HCT116 (cell line): ENCODE measurements at regions not wholly inside any gene's neighbourhood (a gene's known extent, or its start where the extent isn't known, plus 50 kb on each side); places are given as distances from the start of the nearest gene placed in this dataset.
"Not testable (repeated sequence)": the region's sequence is repeated elsewhere in the genome, so short reads cannot be mapped to it uniquely, and the experiment has no call there.

ENCODE experiments used
- ATAC-seq: fragments of 200-7000 bp; cut with Tn5 transposase; 2 replicates; pipeline ENCODE4 v1.9.1; 2020; ENCODE audit warnings: mild to moderate bottlenecking, moderate library complexity
- BruUV-seq: library from RNA; stranded (reverse); fragments of 400-500 nt; replicated peaks from 2 replicates; lab custom pipeline; 2021; lab: Mats Ljungman, UMichigan
- CTCF ChIA-PET: fragments of 300-600 bp; sonication (Branson Sonifier 250); formaldehyde crosslinking; loops from one replicate; lab custom pipeline; 2021; ENCODE audit warnings: antibody characterized with exemption; lab: Charles Lee
- POLR2A ChIA-PET: fragments of 300-600, 350-600 bp; sonication (Branson Sonifier 250); formaldehyde crosslinking; loops from one replicate; lab custom pipeline; 2021; ENCODE audit warnings: antibody characterized with exemption; lab: Charles Lee
- RAD21 ChIA-PET, 2 experiments: fragments of 300-600 bp; sonication (Branson Sonifier 250); formaldehyde crosslinking; loops; one replicate each; lab custom pipeline; 2023; ENCODE audit warnings: low total read pairs in 2 of 2; ENCODE audit not compliant: uncharacterized antibody in 2 of 2, unreplicated experiment in 2 of 2, low non-redundant PET in 1 of 2; lab: Charles Lee
- DNase-seq: peaks from one replicate; pipeline ENCODE4 v3.0.0-alpha.2; 2010; ENCODE audit warnings: low read depth, low spot score
- H2AFZ ChIP-seq: fragments of 200-600 bp; shearing (Covaris generic), sonication (generic); 2 replicates; pipeline ENCODE4 v1.6.1; 2017; ENCODE audit warnings: low read depth, mixed run types, mixed read lengths, antibody characterized with exemption, low read length; ENCODE audit not compliant: poor library complexity, severe bottlenecking
- H3K27ac ChIP-seq: 2 replicates; pipeline ENCODE4 v1.5.1; 2012; ENCODE audit warnings: low read depth, low read length
- H3K27me3 ChIP-seq: fragments of 200-600 bp; sonication (generic); 2 replicates; pipeline ENCODE4 v1.6.1; 2016; ENCODE audit warnings: mixed run types, low read length, mixed read lengths; ENCODE audit not compliant: insufficient read depth
- H3K36me3 ChIP-seq, 2 experiments: fragments of 200-500 bp in 1 of 2; fragments of 200-600 bp in 1 of 2; sonication (Bioruptor generic) in 1 of 2; sonication (generic) in 1 of 2; 2 replicates each; pipeline versions ENCODE4 v1.5.1 to v1.6.1; 2014 to 2016; ENCODE audit warnings: low read length in 2 of 2, inconsistent platforms in 1 of 2, mixed read lengths in 1 of 2, mixed run types in 1 of 2; ENCODE audit not compliant: insufficient read depth in 2 of 2, control insufficient read depth in 1 of 2
- H3K4me1 ChIP-seq, 2 experiments: fragments of 200-600 bp in 1 of 2; sonication (generic) in 1 of 2; 2 replicates each; pipeline versions ENCODE4 v1.5.1 to v1.6.1; 2012 to 2017; ENCODE audit warnings: low read length in 2 of 2, inconsistent platforms in 1 of 2, mild to moderate bottlenecking in 1 of 2, mixed read lengths in 1 of 2, mixed run types in 1 of 2, moderate library complexity in 1 of 2; ENCODE audit not compliant: insufficient read depth in 2 of 2, control insufficient read depth in 1 of 2
- H3K4me2 ChIP-seq: fragments of 200-600 bp; sonication (generic); 2 replicates; pipeline ENCODE4 v1.6.1; 2017; ENCODE audit warnings: mixed run types, low read length, mixed read lengths
- H3K4me3 ChIP-seq, 2 experiments: fragments of 200-600 bp in 1 of 2; sonication (generic) in 1 of 2; replicated peaks in 1 of 2; 2 replicates each; pipeline ENCODE4 v1.5.1; 2011 to 2016; ENCODE audit warnings: low read length in 2 of 2, control low read depth in 1 of 2, low read depth in 1 of 2, mild to moderate bottlenecking in 1 of 2, mixed read lengths in 1 of 2, mixed run types in 1 of 2
- H3K79me2 ChIP-seq: fragments of 200-600 bp; sonication (generic); 2 replicates; pipeline ENCODE4 v1.6.1; 2017; ENCODE audit warnings: mild to moderate bottlenecking, mixed run types, low read length, moderate library complexity, mixed read lengths; ENCODE audit not compliant: insufficient read depth
- H3K9ac ChIP-seq: fragments of 200-600 bp; sonication (generic); 2 replicates; pipeline ENCODE4 v1.6.1; 2016; ENCODE audit warnings: low read length, mixed read lengths
- H3K9me2 ChIP-seq: fragments of 200-600 bp; sonication (generic), shearing (Covaris generic); 2 replicates; pipeline ENCODE4 v1.6.1; 2017; ENCODE audit warnings: mixed run types, mild to moderate bottlenecking, moderate library complexity; ENCODE audit not compliant: insufficient read depth
- H3K9me3 ChIP-seq, 2 experiments: fragments of 200-500 bp in 1 of 2; fragments of 200-600 bp in 1 of 2; sonication (Bioruptor generic) in 1 of 2; sonication (generic) in 1 of 2; 2 replicates each; pipeline ENCODE4 v1.6.1; 2014 to 2017; ENCODE audit warnings: low read length in 2 of 2, mixed read lengths in 2 of 2, inconsistent platforms in 1 of 2, low read depth in 1 of 2, mild to moderate bottlenecking in 1 of 2, mixed run types in 1 of 2, moderate library complexity in 1 of 2; ENCODE audit not compliant: control insufficient read depth in 1 of 2, insufficient read depth in 1 of 2
- H4K20me1 ChIP-seq: fragments of 200-600 bp; sonication (generic), shearing (Covaris generic); 2 replicates; pipeline ENCODE4 v1.6.1; 2017; ENCODE audit warnings: mixed run types, mild to moderate bottlenecking, moderate library complexity; ENCODE audit not compliant: insufficient read depth
- EGR1 ChIP-seq: IDR thresholded peaks from 2 replicates; pipeline ENCODE4 v1.6.1; 2012; ENCODE audit warnings: low read depth
- FOSL1 ChIP-seq: IDR thresholded peaks from 2 replicates; pipeline ENCODE4 v1.6.1; 2012; ENCODE audit warnings: low read depth
- POLR2A ChIP-seq: IDR thresholded peaks from 2 replicates; pipeline ENCODE4 v1.7.0; 2011; ENCODE audit warnings: borderline replicate concordance; ENCODE audit not compliant: insufficient read depth, insufficient read length; ENCODE audit errors: extremely low read depth
- SIN3A ChIP-seq: IDR thresholded peaks from 2 replicates; pipeline ENCODE4 v1.6.1; 2012; ENCODE audit warnings: low read depth
- SRF ChIP-seq: IDR thresholded peaks from 2 replicates; pipeline ENCODE4 v1.6.1; 2012; ENCODE audit warnings: low read depth
- TCF7L2 ChIP-seq: IDR thresholded peaks from 2 replicates; pipeline ENCODE4 v1.7.0; 2011; ENCODE audit warnings: borderline replicate concordance, inconsistent platforms; ENCODE audit not compliant: insufficient read depth, insufficient read length; ENCODE audit errors: extremely low read depth
- intact Hi-C: fragments of 100-400 bp; cut with micrococcal nuclease; formaldehyde crosslinking; loops from 2 replicates; pipeline ENCODE4 v1.10.0; 2022
- TF ChIP-seq, protein P1 (sequence below): IDR thresholded peaks from 2 replicates; pipeline ENCODE4 v1.6.1; 2012

DNA sequence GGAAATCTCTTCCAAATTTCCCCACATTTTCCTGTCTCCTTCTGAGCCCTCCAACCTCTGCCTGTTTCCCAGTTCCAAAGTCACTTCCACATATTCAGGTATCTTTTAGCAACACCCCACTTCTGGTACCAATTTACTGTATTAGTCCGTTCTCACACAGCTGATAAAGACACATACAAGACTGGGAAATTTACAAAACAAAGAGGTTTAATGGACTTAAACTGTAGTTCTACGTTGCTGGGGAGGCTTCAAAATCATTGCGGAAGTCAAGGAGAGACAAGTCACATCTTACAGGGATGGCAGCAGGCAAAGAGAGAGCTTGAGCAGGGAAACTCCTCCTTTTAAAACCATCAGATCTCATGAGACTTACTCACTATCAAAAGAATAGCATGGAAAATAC, 122.0 kb downstream of the ALG1L2 start:
- ATAC-seq, intact Hi-C loops, H2AFZ ChIP-seq, H3K36me3 ChIP-seq, RAD21 ChIA-PET, H3K4me3 ChIP-seq, H3K9ac ChIP-seq, H3K27ac ChIP-seq, H3K9me2 ChIP-seq, DNase-seq, BruUV-seq, CTCF ChIA-PET, H3K27me3 ChIP-seq, H4K20me1 ChIP-seq, H3K79me2 ChIP-seq, POLR2A ChIA-PET, H3K4me1 ChIP-seq, H3K4me2 ChIP-seq, H3K9me3 ChIP-seq: not testable (repeated sequence)

DNA sequence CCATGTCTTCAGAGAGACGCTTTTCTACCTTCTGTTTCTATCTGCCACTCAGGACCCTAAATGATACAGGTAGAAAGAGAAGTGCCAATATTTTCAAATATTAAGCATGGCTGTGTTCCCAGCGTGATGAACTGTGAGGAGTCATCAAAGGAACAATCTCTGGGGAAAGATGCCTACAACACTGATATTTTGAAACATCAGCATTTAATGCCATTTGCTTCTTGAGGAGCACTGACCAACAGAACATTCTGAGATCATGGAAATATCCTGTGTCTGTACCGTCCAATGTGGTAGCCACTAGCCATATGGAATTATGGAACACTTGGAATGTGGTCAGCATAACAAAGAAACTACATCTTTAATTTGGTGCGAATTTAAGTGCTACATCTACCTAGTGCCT, 117.9 kb upstream of the COL6A5 start:
- no peak overlapping the region for H3K27ac ChIP-seq
- H2AFZ ChIP-seq, result no peak overlapping the region
- no peak overlapping the region for H3K4me2 ChIP-seq
- H3K36me3 ChIP-seq, result no peaks in the 10 kb centered on the region
- no peaks in the 10 kb centered on the region for H4K20me1 ChIP-seq
- ChIA-PET CTCF (no interaction called here), RAD21 (no interaction called here), POLR2A (no interaction called here)
- H3K9me3 ChIP-seq, result no peaks in the 10 kb centered on the region
- no peaks in the 10 kb centered on the region for H3K79me2 ChIP-seq
- no peaks in the 10 kb centered on the region for H3K4me1 ChIP-seq
- TF ChIP-seq, protein P1, sequence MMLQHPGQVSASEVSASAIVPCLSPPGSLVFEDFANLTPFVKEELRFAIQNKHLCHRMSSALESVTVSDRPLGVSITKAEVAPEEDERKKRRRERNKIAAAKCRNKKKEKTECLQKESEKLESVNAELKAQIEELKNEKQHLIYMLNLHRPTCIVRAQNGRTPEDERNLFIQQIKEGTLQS, result no peak
- no peak for TF ChIP-seq SIN3A
- TF ChIP-seq EGR1, result no peak
- TF ChIP-seq SRF, result no peak
- no peak for TF ChIP-seq TCF7L2
- no peak for TF ChIP-seq FOSL1
- TF ChIP-seq POLR2A, result no peak
- ATAC-seq (no peak), DNase-seq (no peak)
- no peaks in the 10 kb centered on the region for H3K9me2 ChIP-seq
- BruUV-seq, result no TSS peak
- H3K9ac ChIP-seq, result no peak overlapping the region
- intact Hi-C loops, result no loop called here
- H3K27me3 ChIP-seq, result peaks cover 37% of the 10 kb centered on the region
- H3K4me3 ChIP-seq, result no peak overlapping the region
